HepG2 (cell line): ENCODE measurements at regions not wholly inside any gene's neighbourhood (a gene's known extent, or its start where the extent isn't known, plus 50 kb on each side); places are given as distances from the start of the nearest gene placed in this dataset.

Experiments
- CREB1 ChIP-seq, 2 experiments: fragments of 450-650 bp in 1 of 2; IDR thresholded peaks; 2 replicates each; pipeline ENCODE4 v1.6.1; 2016 to 2017; ENCODE audit warnings: control low read depth in 1 of 2, mild to moderate bottlenecking in 1 of 2, missing compliant biosample characterization in 1 of 2, missing genetic modification characterization in 1 of 2
- ELF4 ChIP-seq: sonication (generic); formaldehyde crosslinking; IDR thresholded peaks from 2 replicates; pipeline ENCODE4 v1.5.0; 2020; ENCODE audit warnings: missing genetic modification reagents, mild to moderate bottlenecking, moderate library complexity, borderline replicate concordance
- KLF11 ChIP-seq: IDR thresholded peaks from 2 replicates; pipeline ENCODE4 v1.6.1; 2016; ENCODE audit warnings: missing compliant biosample characterization
- NONO ChIP-seq, 2 experiments: fragments of 450-650 bp in 1 of 2; sonication (generic) in 1 of 2; formaldehyde crosslinking in 1 of 2; IDR thresholded peaks in 1 of 2; conservative IDR thresholded peaks in 1 of 2; 2 replicates each; pipeline versions ENCODE4 v1.6.1 to v1.8.0; 2017 to 2022; ENCODE audit warnings: mild to moderate bottlenecking in 1 of 2, missing genetic modification reagents in 1 of 2, moderate library complexity in 1 of 2
- PHB2 ChIP-seq: fragments of 450-650 bp; IDR thresholded peaks from 2 replicates; pipeline ENCODE4 v1.6.1; 2018; ENCODE audit not compliant: partially characterized antibody
- YEATS2 ChIP-seq: sonication (generic); formaldehyde crosslinking; IDR thresholded peaks from 2 replicates; pipeline ENCODE4 v1.4.0; 2020; ENCODE audit warnings: missing genetic modification reagents, borderline replicate concordance
- ZFX ChIP-seq: sonication (generic); formaldehyde crosslinking; IDR thresholded peaks from 2 replicates; pipeline ENCODE4 v1.4.0; 2020; ENCODE audit warnings: mild to moderate bottlenecking, low read depth, missing genetic modification reagents, moderate library complexity
- ZNF407 ChIP-seq: sonication (generic); formaldehyde crosslinking; IDR thresholded peaks from one replicate; pipeline ENCODE4 v1.5.1; 2020; ENCODE audit warnings: mild to moderate bottlenecking, missing genetic modification reagents; ENCODE audit errors: not compliant biosample characterization
- ZNF775 ChIP-seq: sonication (generic); formaldehyde crosslinking; IDR thresholded peaks from 2 replicates; pipeline ENCODE4 v1.4.0; 2020; ENCODE audit warnings: missing genetic modification reagents, mild to moderate bottlenecking, moderate library complexity, borderline replicate concordance

- no peak for TF ChIP-seq YEATS2
- no peak for TF ChIP-seq ELF4
- no peak for TF ChIP-seq PHB2
- no peak for TF ChIP-seq ZFX (CRISPR knock-in tag)
- no peak for TF ChIP-seq KLF11 (CRISPR knock-in tag)
- TF ChIP-seq ZNF407: no peak
- no peak for TF ChIP-seq NONO (IDR thresholded peaks at IDR 0.05)
- TF ChIP-seq NONO (CRISPR knock-in tag; conservative IDR thresholded peaks at IDR 0.05): no peak
- no peak for TF ChIP-seq ZNF775
- TF ChIP-seq CREB1 (IDR thresholded peaks at IDR 0.05): no peak
- no peak for TF ChIP-seq CREB1 (CRISPR knock-in tag; IDR thresholded peaks at IDR 0.05)
Observed at GRCh38 chr7:21137640-21138039, 290.2 kb upstream of the SP4 start.
